Transverse colon (tissue), 1 donor: ENCODE measurements at regions not wholly inside any gene's neighbourhood (a gene's known extent, or its start where the extent isn't known, plus 50 kb on each side); places are given as distances from the start of the nearest gene placed in this dataset.

Experiments used
- EP300 ChIP-seq: sonication (generic); formaldehyde crosslinking; IDR thresholded peaks from one replicate; pipeline ENCODE4 v1.6.1; 2017; ENCODE audit warnings: antibody characterized with exemption, low read depth
- POLR2A ChIP-seq: fragments of 450-650 bp; IDR thresholded peaks from one replicate; pipeline ENCODE4 v1.6.1; 2016; ENCODE audit warnings: antibody characterized with exemption, mild to moderate bottlenecking, moderate library complexity

DNA sequence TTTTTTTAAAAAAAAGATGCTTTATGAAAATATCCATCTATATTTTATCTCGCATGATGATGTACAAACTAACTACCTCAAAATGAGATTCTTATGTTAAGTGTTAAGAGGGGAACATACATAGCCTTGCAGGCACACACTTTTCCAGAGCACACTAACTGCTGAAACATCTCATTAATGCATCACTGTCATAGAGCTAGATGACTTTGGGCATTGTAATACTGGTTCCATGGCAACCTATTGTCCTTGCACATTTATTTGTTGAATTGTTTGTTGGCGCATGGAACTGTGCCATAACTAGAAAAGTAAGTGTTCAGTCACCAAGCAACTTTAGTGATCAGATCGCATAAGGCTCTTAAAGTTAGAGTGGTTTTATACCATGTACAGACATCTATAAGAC lies 348.3 kb downstream of the GALC start:
- no peak for TF ChIP-seq POLR2A
- TF ChIP-seq EP300 = no peak
